GM23248 (cell line): ENCODE measurements at regions not wholly inside any gene's neighbourhood (a gene's known extent, or its start where the extent isn't known, plus 50 kb on each side); places are given as distances from the start of the nearest gene placed in this dataset.

Experiments
- EZH2 ChIP-seq: fragments of 200-600 bp; sonication (generic); IDR thresholded peaks from 2 replicates; pipeline ENCODE4 v1.6.1; 2018; ENCODE audit warnings: antibody characterized with exemption, mild to moderate bottlenecking; ENCODE audit not compliant: insufficient read depth, poor library complexity, severe bottlenecking
- EZH2phosphoT487 ChIP-seq: fragments of 200-600 bp; sonication (generic); IDR thresholded peaks from 2 replicates; pipeline ENCODE4 v1.6.1; 2018; ENCODE audit warnings: antibody characterized with exemption, moderate library complexity, mild to moderate bottlenecking, low read depth; ENCODE audit not compliant: insufficient read depth

DNA sequence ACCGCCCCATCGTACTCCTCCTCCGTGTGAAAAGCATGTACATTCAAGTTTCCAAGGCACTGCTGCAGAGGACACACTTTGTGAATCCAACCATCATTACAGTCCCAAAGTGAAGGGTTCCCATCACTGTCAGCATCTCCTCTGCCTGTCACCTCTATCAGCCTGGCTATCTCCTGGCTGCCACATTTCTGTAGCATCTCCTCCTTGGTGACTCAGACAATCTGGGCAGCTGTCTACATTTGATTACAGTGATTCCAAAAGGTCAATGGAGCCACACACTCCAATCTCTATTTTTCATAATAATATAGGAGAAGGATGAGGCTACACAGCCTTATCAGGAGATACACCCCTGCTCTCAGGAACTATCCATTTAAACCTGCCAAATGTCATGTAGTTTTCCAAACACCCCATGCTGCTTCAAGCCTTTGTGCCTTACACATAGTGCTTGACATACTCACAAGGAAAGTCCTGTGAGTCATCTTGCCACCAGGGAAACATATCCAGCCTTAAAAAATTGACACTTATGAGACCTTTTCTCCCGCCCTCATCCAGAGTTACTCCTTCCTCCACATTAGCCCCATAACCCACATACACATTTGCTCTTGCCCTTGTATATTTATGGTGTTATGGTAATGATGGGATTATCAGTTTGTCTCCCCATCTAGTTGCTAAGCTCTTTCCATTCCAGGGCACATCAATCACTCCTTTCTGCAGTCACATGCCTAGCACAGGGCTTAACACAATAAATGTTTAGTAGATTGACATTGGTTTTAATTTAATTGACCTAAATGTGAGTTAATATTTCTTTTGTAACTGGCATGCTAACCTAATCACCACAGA, 250.1 kb upstream of the CDH5 start:
- TF ChIP-seq EZH2phosphoT487 (no peak), EZH2 (no peak)
